A549 (cell line): ENCODE measurements at regions not wholly inside any gene's neighbourhood (a gene's known extent, or its start where the extent isn't known, plus 50 kb on each side); places are given as distances from the start of the nearest gene placed in this dataset.

Experiments used
- CEBPB ChIP-seq, 2 experiments: fragments of >200 bp in 1 of 2; sonication (Bioruptor Twin) in 1 of 2; formaldehyde crosslinking in 1 of 2; IDR thresholded peaks; 2 replicates each; pipeline ENCODE4 v1.6.1; 2012 to 2016
- EP300 ChIP-seq, 2 experiments: fragments of >200 bp; sonication (Bioruptor Twin); formaldehyde crosslinking; IDR thresholded peaks; 2 replicates in 1 of 2; 3 replicates in 1 of 2; pipeline ENCODE4 v1.6.1; 2016 to 2017
- FOXS1 ChIP-seq: fragments of 250-450 bp; sonication (Bioruptor Pico); IDR thresholded peaks from 2 replicates; pipeline ENCODE4 v1.5.0; 2020; ENCODE audit warnings: mild to moderate bottlenecking, moderate library complexity
- HDAC2 ChIP-seq: fragments of 200-600 bp; sonication (generic); IDR thresholded peaks from 2 replicates; pipeline ENCODE4 v1.6.1; 2016
- NR3C1 ChIP-seq: fragments of >200 bp; sonication (Bioruptor Twin); formaldehyde crosslinking; IDR thresholded peaks from 3 replicates; pipeline ENCODE4 v1.6.1; 2017
- POLR2A ChIP-seq: IDR thresholded peaks from 2 replicates; pipeline ENCODE4 v1.6.1; 2012; ENCODE audit warnings: mild to moderate bottlenecking, low read length
- RAD21 ChIP-seq, 2 experiments: fragments of >200 bp in 1 of 2; sonication (Bioruptor Twin) in 1 of 2; formaldehyde crosslinking in 1 of 2; IDR thresholded peaks in 1 of 2; conservative IDR thresholded peaks in 1 of 2; 2 replicates in 1 of 2; 3 replicates in 1 of 2; pipeline ENCODE4 v1.6.1; 2012 to 2018; ENCODE audit warnings: inconsistent platforms in 1 of 2
- RFX5 ChIP-seq: fragments of 450-650 bp; IDR thresholded peaks from 2 replicates; pipeline ENCODE4 v1.7.1; 2014; ENCODE audit warnings: antibody characterized with exemption, mild to moderate bottlenecking, moderate library complexity
- SREBF2 ChIP-seq: fragments of 450-650 bp; IDR thresholded peaks from 2 replicates; pipeline ENCODE4 v1.6.1; 2014; ENCODE audit warnings: mild to moderate bottlenecking, moderate library complexity
- TFCP2L1 ChIP-seq: fragments of 250-450 bp; sonication (Bioruptor Pico); IDR thresholded peaks from 2 replicates; pipeline ENCODE4 v1.5.0; 2021; ENCODE audit warnings: mild to moderate bottlenecking
- ZFP36 ChIP-seq: fragments of 450-650 bp; IDR thresholded peaks from 2 replicates; pipeline ENCODE4 v1.6.1; 2014; ENCODE audit warnings: borderline replicate concordance; ENCODE audit not compliant: partially characterized antibody
- TF ChIP-seq, protein P1 (sequence below): fragments of >200 bp; sonication (Bioruptor Twin); formaldehyde crosslinking; IDR thresholded peaks from 3 replicates; pipeline ENCODE4 v1.5.1; 2016
- TF ChIP-seq, protein P2 (sequence below): IDR thresholded peaks from 2 replicates; pipeline ENCODE4 v1.6.1; 2012
- TF ChIP-seq, protein P3 (sequence below): fragments of 450-650 bp; IDR thresholded peaks from 2 replicates; pipeline ENCODE4 v1.6.1; 2014; ENCODE audit warnings: antibody characterized with exemption

DNA sequence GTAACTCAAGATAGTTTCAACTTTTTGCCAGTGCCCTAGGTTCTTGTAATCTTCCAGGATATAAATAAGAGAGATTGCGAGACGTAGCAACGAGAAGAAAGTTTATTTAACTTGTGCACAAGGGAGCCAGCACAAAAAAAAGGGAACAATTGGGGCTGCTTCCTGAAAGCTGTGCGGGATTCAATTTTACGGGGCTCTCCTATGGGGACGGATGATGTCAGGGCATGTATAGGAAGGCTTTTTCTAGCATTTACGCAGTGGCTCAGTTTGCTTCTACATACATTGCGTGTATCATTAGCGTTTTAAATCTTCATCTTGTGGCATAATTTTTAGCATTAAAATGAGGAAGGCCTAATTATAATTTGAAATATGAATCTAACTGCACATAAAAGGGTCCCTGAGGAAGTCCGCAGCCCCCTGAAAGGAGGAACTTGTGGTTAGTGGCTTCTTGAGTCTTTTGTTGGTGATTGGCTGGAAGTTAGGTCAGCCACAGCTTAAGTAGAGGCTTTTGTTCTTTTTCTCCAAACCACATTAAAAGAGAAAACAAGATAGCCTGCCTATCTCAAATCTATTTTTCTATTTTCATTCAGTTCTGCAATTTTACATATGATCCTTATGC lies 668.2 kb upstream of the NDST4 start:
- TF ChIP-seq, protein P1, sequence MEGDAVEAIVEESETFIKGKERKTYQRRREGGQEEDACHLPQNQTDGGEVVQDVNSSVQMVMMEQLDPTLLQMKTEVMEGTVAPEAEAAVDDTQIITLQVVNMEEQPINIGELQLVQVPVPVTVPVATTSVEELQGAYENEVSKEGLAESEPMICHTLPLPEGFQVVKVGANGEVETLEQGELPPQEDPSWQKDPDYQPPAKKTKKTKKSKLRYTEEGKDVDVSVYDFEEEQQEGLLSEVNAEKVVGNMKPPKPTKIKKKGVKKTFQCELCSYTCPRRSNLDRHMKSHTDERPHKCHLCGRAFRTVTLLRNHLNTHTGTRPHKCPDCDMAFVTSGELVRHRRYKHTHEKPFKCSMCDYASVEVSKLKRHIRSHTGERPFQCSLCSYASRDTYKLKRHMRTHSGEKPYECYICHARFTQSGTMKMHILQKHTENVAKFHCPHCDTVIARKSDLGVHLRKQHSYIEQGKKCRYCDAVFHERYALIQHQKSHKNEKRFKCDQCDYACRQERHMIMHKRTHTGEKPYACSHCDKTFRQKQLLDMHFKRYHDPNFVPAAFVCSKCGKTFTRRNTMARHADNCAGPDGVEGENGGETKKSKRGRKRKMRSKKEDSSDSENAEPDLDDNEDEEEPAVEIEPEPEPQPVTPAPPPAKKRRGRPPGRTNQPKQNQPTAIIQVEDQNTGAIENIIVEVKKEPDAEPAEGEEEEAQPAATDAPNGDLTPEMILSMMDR: no peak
- TF ChIP-seq RFX5 (no peak), NR3C1 (no peak), POLR2A (no peak), HDAC2 (no peak), RAD21 (conservative IDR thresholded peaks at IDR 0.05 in 1 of 2, IDR thresholded peaks at IDR 0.05 in 1 of 2) (no peak), EP300 (IDR thresholded peaks at IDR 0.05) (no peak), FOXS1 (CRISPR knock-in tag) (no peak), CEBPB (IDR thresholded peaks at IDR 0.05) (no peak), TFCP2L1 (CRISPR knock-in tag) (no peak), ZFP36 (no peak), SREBF2 (no peak)
- TF ChIP-seq, protein P2, sequence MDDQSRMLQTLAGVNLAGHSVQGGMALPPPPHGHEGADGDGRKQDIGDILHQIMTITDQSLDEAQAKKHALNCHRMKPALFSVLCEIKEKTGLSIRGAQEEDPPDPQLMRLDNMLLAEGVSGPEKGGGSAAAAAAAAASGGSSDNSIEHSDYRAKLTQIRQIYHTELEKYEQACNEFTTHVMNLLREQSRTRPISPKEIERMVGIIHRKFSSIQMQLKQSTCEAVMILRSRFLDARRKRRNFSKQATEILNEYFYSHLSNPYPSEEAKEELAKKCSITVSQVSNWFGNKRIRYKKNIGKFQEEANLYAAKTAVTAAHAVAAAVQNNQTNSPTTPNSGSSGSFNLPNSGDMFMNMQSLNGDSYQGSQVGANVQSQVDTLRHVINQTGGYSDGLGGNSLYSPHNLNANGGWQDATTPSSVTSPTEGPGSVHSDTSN: no peak
- TF ChIP-seq, protein P3, sequence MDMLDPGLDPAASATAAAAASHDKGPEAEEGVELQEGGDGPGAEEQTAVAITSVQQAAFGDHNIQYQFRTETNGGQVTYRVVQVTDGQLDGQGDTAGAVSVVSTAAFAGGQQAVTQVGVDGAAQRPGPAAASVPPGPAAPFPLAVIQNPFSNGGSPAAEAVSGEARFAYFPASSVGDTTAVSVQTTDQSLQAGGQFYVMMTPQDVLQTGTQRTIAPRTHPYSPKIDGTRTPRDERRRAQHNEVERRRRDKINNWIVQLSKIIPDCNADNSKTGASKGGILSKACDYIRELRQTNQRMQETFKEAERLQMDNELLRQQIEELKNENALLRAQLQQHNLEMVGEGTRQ: no peak
